Effector CD8-positive, alpha-beta T cell (primary cell): ENCODE measurements at regions not wholly inside any gene's neighbourhood (a gene's known extent, or its start where the extent isn't known, plus 50 kb on each side); places are given as distances from the start of the nearest gene placed in this dataset.

ENCODE experiments used
- DNase-seq: peaks from one replicate; lab custom pipeline; 2025; lab: John Stamatoyannopoulos, UW

DNA sequence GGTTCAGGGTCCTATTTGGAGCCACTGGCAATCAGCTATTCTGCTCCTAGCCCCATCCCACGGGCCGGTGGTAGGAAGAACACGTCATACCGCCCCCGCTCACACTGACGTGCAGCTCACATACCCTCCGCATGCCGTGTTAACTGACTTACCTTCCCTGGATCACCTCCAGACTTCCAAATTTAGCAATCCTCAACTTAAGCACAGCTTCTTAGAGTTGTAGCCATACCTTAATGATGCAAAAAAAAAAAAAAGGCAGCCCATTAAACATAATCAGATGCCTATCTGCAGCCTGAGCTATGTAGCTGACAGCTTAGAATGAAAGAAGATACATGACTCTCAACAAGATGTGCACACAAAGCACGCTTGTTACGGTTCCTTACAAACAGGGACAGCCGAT lies 93.0 kb downstream of the IRX2 start:
- DNase-seq = no peak

DNA sequence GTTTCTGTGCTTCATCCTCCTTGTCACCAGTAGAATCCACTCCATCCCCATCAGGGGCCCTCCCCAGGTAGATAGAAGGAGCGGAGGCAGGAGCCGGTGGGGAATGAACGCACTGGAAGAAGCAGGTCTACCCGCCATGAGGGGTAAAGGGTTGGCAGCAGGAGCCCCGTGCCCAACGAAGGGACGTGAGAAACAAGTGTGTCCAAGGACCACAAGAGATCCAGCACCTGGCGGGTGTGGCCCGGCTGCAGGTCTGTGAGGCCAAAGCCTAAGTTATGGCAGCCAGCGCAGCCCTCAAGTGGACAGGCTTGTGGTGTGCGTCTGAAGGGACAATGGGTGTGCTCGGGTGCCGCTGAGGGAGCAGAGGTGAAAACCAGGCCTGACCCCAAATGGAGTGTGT lies 94.3 kb downstream of the IRX2 start:
- no peak for DNase-seq

DNA sequence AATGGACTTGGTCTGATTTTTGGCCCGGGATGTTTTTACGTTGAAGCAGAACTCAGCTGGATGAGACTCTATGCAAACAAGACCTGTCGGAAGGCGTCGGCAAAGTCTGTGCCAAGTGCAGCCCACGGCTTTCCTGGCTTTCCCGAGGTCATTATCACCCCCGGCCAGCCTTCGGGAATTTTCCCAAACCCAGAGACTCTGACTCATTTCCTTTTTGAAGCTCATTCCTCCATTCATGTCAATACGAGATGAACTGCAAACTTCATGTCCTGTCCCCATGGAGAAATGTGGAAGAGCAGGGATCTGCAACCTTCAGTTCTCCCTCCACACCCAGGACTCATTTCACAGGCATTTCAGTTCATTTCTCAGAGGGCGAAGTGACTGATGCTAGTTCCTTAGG lies 95.3 kb downstream of the IRX2 start:
- DNase-seq = no peak

DNA sequence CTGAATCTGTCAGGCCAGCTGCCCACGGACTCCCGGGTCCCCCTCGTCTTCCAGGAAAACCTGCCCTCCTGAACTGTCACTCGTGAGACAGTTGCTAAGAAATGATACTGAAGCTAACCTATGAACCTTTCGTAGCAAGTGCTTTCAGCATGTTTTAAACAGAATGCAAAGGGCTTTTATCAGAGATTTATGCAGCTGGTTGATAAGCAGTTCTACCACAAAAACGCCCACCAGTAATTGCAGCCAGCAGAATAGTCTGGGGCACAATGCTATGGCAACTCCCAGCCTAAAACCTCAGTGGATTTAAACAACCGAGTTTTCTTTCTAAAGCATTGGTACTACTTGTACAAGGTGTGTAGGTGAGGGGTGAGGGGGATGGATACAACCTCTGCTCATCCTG lies 97.5 kb downstream of the IRX2 start:
- DNase-seq = no peak

DNA sequence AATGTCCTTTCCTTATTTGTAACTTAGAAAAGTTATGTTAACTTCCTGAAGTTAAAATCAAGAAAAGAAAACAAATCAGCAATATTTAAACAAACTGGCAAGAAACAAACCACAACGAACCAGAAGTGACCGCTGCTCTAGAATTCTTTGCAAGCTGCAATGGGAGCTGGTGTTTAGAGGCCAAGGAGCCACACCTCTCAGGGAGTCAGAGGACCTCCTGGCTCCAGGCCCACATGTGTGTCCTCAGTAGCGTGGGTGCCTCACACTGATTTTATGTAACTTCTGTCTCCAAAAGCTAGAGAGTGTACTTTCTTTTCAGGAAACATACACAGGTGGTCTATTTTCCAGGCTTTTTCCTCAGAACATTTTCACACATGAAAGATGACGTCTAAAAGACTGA lies 100.4 kb downstream of the IRX2 start:
- no peak for DNase-seq

DNA sequence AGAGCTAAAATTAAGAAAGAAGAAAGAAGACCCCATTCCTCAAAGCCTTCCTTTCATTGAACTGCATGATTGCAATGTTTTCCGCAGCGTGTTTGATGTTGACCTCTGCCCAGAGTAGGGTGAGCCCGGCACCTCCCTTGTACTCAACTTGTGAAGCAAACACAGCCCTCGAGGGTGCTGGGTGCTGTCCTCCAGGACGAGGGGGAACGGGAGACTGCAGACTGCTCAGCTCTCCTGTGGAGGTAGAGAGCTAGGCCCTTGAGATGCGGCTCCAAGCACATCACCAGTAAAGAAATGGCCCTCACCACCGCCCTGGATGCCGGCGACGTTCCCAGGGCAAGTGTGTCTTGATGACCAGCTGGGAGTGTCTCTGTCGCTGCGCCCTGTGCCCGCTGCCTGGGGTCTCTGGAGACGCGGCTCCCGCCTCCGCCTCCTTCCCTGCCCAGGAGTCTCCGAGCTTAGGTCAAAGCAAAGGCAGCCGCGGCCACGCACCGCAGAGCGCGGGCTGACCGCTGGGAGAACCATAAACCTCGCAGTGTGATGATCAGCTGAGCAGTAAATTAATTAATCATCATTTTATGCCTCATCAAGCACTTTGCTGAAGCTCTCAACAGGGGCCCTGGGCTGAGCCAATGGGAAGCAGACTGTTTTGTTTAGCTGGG lies 108.7 kb downstream of the IRX2 start:
- DNase-seq = no peak

DNA sequence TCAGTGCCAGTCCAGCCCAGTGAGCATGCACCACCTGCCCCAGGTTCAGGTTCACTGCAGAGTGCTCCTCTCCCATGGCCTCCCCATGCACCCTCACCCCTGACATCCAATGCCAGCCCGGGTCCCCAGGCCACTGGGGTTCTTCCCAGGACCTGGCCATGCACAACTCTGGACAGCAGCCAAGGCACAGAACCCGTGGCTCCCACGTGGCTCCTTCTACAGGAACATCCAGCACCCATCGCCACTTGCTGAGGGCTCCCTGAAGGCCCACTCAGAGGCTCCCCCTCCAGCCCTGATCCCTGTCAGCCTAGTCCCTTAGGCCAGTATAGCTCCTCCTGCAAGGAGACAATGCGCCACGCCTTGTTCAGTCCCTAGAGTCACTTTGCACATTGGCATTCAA lies 110.8 kb downstream of the IRX2 start:
- DNase-seq = no peak

DNA sequence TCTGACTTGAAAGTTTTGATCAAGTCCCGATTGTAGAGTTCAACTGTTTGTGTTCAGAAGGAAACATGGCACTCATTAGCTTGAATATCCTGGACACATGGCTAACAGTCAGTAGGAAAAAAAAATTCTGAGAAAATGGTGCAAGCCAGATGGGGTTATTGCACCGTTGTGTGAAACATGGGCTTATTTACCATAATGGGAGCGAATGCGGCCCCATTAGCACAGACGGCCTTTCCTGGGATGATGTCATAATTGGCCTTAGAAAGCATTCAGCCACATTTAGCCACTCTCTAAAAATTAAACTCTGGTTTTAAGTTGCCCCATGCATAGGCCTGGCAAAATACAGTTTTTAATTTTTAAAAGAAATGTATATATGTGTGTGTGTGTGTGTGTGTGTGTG lies 112.1 kb downstream of the IRX2 start:
- no peak for DNase-seq

DNA sequence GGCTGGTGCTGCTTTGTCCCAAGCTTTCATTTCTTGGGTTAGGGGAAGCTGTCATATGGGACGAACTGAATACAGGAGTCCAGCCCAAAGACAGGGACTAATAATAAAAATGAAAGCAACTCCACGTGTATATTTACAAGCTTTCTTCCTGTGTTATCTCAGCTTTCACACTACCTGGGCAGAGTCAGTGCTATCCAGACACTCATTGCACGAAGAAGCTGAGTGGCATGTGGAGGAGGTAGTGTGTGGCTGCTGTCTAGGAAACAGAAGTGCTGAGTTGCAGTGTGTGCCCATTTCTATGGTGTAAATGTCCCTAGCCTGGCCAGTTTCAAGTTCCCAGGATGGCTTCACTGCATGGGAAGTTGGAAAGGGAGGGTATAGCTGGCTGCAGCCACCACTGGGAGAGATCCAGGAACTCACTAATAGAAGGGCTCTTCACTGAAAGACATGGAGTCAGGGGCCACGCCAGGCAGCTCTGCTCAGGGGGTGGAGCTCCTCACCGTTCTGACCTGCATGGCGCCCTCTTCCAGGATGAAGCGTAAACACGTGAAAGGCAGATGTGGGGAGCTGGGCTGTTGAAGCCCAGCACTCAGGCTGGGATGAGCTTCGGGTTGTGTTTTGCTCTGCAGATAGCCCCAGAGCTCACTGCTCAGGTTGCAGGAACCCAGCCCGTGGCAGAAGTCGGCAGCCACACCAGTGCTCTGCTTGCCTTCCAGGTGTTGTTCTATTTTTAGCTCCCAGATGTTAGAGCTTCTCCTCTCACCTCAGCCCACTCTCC lies 116.9 kb downstream of the IRX2 start:
- no peak for DNase-seq

DNA sequence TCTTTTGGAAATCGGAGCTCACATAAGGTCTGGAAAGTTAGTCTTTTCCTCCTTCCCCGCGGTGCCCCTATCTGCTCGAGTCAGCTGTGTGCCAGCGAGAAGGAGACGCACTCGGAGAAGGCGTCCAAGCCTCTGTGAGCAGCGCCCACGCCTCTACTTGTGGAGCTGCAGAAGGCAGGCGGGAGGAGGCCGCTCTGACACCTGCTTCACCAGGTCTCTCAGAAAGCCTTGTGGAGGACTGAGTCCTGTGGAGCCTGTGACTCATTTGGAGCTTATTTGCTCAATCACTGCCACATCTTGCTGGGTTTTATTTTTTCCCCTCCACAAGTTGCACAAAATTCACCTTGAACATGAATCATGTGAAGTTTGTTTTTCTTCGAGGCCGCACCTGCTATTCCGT lies 117.5 kb downstream of the IRX2 start:
- no peak for DNase-seq

DNA sequence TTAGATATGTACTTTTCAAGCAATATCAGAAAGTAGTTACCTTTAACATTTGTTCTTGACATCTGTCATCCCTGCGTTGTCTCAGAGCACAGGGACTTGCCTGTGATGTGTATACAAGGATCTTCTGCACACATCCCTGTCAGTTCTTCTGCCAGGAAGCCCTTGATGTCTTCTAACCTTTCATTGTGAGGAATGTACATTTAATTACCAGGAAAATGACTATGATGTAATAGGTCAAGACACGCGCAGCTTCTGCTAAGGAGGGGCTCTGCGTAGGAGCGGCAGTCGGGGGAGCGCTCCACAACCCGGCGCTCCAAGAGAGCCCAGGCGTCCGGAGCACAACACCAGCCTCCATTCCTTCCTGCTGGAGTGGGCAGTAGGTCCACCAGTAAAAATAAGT lies 119.7 kb downstream of the IRX2 start:
- DNase-seq = no peak

DNA sequence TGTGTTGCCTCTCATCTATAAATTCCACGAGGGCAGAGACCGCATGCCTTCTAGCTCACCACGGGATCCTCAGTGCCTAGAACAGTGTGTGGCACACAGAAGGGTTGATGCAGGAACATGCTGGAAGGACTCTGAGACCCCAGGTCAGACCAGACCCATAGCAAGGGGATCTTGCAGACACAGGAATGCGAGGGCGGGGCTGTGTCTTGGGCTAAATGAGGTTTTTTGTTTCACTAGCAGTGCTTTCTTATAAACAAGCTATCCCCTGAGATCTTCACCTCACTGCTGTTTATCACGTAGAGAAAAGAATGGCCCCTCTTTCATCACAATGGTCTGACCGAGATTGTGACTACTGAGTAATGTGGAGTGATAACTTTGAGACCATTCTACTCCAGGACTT lies 122.4 kb downstream of the IRX2 start:
- DNase-seq = no peak

DNA sequence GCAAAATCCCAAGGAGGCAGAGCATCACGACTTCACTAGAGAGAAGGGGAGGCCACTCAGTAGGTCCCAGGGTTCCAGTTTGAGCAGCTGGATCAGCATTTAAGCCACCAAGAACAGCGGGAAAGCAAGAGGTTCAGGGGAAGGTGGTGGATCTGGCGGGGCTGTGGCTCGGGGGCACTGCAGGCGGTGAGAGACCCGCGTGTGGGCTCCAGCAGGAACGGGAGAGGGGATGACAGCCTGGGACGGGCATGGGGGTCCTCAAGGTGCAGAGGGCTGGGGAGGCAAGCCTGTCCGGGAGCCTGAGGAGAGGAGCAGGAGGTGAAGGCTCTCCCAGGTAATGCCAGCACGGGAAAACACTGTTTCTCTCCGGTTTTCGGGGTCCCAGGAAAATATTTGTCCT lies 123.6 kb downstream of the IRX2 start:
- DNase-seq = no peak

DNA sequence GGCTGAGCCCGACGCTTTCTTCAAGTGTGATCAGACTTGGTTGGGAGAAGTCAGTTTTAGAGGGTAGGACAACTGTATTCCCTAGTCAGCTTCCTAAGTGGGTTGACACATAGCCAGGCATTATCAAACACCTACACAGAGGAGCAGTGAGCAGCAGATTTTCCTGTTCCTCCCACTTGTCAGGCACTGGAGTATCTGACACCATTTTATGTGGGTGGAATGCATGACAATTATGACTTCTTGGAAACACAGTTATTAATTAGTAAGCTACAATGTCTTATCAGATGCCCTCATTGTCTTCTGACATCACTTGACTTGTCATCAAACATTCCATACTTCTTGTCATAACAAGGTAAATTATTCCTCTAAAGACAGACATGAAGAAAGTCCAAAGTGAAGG lies 124.9 kb downstream of the IRX2 start:
- DNase-seq = no peak

DNA sequence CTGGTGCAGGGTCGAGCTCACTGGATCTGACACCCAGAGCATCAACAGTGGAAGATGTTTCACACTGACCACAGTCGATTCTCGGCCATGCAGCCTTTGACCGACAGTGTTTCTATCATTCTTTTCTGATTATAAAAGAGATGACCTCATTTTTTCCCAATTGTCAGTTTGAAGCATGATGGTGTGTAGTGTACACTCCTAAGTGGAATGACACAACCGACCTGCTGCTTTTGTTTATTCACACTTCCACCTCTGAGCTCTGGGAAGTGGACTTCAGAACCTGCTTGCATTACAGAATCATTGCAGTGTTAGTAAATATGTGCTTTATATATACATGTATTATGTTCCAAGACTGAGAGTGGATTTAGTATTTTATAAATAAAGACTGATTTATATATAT lies 128.6 kb downstream of the IRX2 start:
- DNase-seq = no peak

DNA sequence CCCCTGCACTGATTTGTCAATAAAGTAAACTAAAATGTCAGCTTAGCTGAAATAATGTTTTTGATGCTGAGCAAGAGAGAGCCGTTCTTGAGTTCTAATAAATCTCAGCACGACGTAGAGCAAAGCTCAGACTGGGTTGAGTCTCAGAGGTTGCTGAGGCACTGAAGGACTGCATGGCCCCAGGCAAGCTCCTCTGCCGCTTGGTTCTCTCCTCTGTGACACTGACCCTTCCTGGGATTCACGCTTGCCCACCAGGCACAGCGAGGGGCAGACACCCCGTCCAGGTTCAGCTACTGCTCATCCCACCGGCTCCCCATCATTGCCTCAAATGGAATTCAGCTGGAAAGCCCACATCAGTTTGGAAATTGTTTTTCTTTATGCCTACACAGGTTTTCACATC lies 129.8 kb downstream of the IRX2 start:
- no peak for DNase-seq

DNA sequence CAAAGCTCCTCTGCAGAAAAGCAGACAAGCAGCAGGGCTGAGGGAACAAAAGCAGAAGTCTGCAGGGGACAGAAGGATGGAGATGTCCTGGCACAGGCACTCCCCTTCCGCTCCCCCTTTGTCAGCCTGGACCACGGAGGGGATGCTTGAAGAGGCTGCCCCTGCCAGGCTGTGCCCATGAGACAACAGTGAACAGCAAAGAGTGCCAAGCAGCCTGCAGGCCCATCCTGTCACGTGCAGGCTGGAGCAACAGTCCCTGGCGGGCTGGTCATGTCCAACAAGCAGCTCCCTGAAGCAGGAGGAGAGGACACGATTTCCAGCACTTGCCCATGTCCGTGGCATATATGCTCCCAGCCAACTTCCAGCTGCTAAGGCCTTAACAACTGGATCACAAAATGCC lies 132.3 kb downstream of the IRX2 start:
- DNase-seq = no peak

DNA sequence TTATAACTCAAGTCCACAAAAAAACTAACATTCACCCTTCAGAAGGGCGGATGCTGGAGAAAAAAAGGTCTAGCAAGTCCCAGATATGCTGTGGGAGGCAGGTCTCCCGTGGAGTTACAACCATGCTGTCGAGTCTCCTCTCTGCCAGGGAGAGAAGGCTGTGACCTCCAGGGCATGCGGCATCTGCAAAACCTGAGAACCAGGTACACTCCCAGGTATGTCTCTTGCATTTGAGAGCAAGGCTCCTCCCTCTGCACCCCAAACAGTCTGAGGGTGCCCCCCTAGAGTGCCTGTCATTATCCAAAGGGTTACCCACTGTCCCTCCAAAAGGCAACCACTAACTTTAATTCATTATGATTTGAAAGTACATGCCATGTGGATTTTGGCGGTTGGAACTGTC lies 134.0 kb downstream of the IRX2 start:
- no peak for DNase-seq

DNA sequence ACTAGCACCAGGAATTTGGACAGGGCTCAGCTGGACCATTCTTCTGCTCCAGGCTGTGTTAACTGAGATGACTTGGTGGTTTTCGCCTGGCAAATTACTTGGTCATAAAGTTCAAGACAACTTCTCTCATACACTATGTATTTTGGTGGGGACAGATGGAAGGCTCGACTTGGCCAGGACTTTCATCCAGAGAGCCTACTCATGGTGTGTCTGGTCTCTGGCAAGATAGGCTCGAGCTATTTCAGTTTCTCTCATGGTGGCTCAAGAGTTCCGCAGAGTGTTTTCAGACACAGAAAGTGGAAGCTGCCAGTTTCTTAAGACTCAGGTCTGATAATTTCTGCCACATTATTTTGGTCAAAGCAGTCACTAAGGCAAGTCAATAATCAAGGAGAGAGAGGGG lies 135.6 kb downstream of the IRX2 start:
- DNase-seq = no peak

DNA sequence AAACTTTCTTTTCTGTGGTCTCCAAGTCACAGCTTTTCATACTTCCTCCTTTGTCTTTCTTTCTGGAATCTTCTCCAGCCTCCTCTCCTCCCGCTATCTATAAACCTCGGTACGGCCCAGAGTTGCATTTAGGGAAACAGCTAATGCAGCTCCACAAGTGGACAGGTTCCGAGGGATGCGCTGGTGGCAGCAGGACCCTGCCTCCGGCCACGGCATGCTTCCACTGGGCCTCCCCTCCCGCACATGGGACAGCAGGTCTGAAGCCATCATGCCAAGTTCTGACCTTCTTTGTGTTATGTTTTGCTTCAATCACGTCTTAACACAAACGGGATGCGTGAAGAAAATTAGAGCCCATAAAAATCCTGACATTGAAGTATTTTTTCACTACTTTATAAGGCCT lies 136.9 kb downstream of the IRX2 start:
- no peak for DNase-seq

DNA sequence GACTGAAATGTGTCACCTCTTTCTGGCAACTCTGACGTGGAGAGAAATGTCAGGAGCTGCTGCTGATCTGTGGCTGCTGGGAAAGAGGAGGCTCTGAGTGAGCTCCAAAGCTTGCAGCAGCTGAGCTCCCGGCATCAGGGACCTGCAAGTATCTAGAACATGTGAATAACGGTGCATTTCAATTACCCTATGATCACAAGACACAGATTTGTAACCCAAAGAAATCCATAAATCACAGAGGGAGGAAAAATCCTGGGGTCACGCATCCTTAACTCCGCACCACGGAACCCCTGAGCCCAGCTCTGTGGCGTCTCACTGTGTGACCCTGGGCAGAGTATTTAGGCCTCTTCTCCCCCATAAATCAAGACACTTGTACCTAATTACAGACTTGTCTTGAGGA lies 139.8 kb downstream of the IRX2 start:
- no peak for DNase-seq

DNA sequence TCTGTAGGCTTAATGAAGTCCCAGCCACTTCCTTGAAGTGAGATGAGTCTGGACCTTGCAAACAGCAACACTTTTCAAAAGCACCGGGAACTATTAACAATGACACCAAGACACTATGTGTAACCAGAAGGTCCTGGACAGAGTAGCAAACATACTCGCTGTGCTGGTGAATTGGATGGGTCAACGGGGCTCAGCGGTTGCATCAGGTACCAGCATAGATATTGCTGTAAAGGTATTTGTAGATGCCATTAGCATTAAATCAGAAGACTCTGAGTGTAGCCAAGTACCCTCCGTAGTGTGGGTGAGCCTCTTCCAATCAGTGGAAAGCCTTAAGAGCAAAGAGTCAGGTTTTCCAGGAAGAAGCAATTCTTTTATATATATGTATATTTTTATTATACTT lies 140.5 kb downstream of the IRX2 start:
- no peak for DNase-seq

DNA sequence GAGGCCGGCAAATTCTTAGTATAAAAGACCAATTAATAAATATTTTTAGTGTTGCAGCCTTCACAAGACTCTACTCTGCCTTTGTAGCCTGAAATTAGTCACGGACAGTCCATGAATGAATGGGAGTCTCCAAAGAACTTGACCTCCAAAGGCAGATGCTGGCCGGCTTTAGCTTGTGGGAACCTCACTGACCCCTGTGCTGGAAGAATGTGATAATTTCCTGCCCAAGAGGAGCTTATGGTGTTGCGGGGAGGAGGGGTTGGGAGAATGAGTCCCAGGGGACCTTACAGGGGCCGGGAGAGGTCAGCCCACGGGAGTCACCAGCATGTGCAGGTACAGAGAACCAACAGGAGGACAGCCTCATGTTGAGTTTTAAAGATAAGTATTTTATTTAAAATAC lies 143.1 kb downstream of the IRX2 start:
- DNase-seq = no peak

DNA sequence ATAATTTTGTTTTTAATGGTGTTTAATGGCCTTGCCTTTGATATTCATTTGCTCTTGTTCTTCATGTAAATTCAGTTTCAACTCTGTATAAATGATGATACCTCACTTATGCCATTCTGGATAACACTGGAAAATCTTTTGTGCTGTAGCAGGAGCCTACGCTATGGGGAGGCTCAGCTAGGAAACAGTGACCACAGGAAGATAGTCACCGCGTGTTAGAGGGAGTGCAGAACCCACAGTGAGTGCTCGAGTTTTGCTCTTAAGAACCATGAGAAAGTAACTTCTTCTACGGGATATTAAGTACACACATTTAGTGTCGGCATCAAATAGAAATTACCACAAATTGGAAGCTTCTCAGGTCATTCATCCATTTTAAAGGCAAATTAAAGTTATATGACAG lies 143.9 kb downstream of the IRX2 start:
- no peak for DNase-seq
